Aorta (tissue), 5 donors: ENCODE measurements at regions not wholly inside any gene's neighbourhood (a gene's known extent, or its start where the extent isn't known, plus 50 kb on each side); places are given as distances from the start of the nearest gene placed in this dataset.
"Not testable (repeated sequence)": the region's sequence is repeated elsewhere in the genome, so short reads cannot be mapped to it uniquely, and the experiment has no call there.

Experiments
- ATAC-seq: fragments of 200-7000 bp; cut with Tn5 transposase; one replicate; pipeline ENCODE4 v1.9.1; 2022; ENCODE audit warnings: moderate library complexity; ENCODE audit not compliant: low FRiP score
- DNase-seq, 2 donors: peaks; one replicate each; pipeline ENCODE4 v3.0.0-alpha.2; 2020
- H3K27ac ChIP-seq, 2 donors: one replicate each; pipeline ENCODE4 v1.5.1; 2013; ENCODE audit warnings: low read length in 2 of 2, mild to moderate bottlenecking in 2 of 2, moderate library complexity in 2 of 2, control low read depth in 1 of 2, inconsistent platforms in 1 of 2, low read depth in 1 of 2
- H3K27me3 ChIP-seq, 2 donors: one replicate each; pipeline ENCODE4 v1.6.1; 2013; ENCODE audit warnings: control low read depth in 1 of 2, low read length in 1 of 2, mild to moderate bottlenecking in 1 of 2, moderate library complexity in 1 of 2; ENCODE audit not compliant: insufficient read depth in 2 of 2, control insufficient read depth in 1 of 2
- H3K36me3 ChIP-seq, 2 donors: one replicate each; pipeline ENCODE4 v1.6.1; 2013; ENCODE audit warnings: control low read depth in 1 of 2, low read length in 1 of 2, mild to moderate bottlenecking in 1 of 2; ENCODE audit not compliant: insufficient read depth in 2 of 2, control insufficient read depth in 1 of 2
- H3K4me1 ChIP-seq, 2 donors: one replicate each; pipeline ENCODE4 v1.6.1; 2013; ENCODE audit warnings: low read length in 2 of 2, control low read depth in 1 of 2, mild to moderate bottlenecking in 1 of 2, moderate library complexity in 1 of 2; ENCODE audit not compliant: insufficient read depth in 2 of 2, control insufficient read depth in 1 of 2
- H3K4me3 ChIP-seq, 2 donors: one replicate each; pipeline ENCODE4 v1.5.1; 2013; ENCODE audit warnings: low read length in 2 of 2, control low read depth in 1 of 2, mild to moderate bottlenecking in 1 of 2
- H3K9me3 ChIP-seq: one replicate; pipeline ENCODE4 v1.6.1; 2013; ENCODE audit warnings: mild to moderate bottlenecking, low read length; ENCODE audit not compliant: control insufficient read depth
- WGBS, 2 donors: extraction: QIAGEN DNeasy Blood & Tissue Kit; methylation state at CpG; one replicate each; pipeline ENCODE4 v1.1.7; 2013; 5-methylcytosine and 5-hydroxymethylcytosine counted together
- intact Hi-C, 2 donors: fragments of 100-400 bp; cut with DNase I; formaldehyde crosslinking; loops; one replicate each; pipeline versions ENCODE4 v1.14.2 to v1.15.0; 2022
- donor health status: healthy with polysubstance abuse.
- donor health status: Bipolar disorder and iron deficiency.
- donor health status: DM: no; HTN: no; CAD: no.
- donor health status: DM: no; HTN: no; CAD: no.
- donor health status: DM: yes; HTN: yes; CAD: no.

- H3K4me1 ChIP-seq, intact Hi-C loops, DNase-seq, H3K9me3 ChIP-seq, H3K4me3 ChIP-seq, H3K27me3 ChIP-seq, ATAC-seq, H3K36me3 ChIP-seq, H3K27ac ChIP-seq: not testable (repeated sequence)
- 75 to 79% methylated on average over 7 of the region's 7 CpGs for WGBS, 2 donors
Measured at GRCh38 chr19:28545397-28545796, 667.6 kb downstream of the UQCRFS1 start.

- WGBS, 2 donors: 93 to 95% methylated on average over 2 of the region's 2 CpGs
- Histone ChIP-seq H3K4me3 (no peak overlapping the region), H3K36me3 (no peaks in the 10 kb centered on the region), H3K4me1 (no peaks in the 10 kb centered on the region), H3K9me3 (no peaks in the 10 kb centered on the region), H3K27ac (no peak overlapping the region), H3K27me3 (peaks cover 0 to 2% of the 10 kb centered on the region in 2 donors)
- intact Hi-C loops: no loop called here
- DNase-seq (no peak), ATAC-seq (no peak)
Measured at GRCh38 chr19:28544451-28545261, 668.3 kb downstream of the UQCRFS1 start.

- H3K36me3 ChIP-seq: no peaks in the 10 kb centered on the region
- WGBS, 2 donors: 68 to 76% methylated on average over 5 of the region's 5 CpGs
- intact Hi-C loops: no loop called here
- no peak for DNase-seq
- no peaks in the 10 kb centered on the region for H3K9me3 ChIP-seq
- no peak overlapping the region for H3K4me3 ChIP-seq
- H3K27ac ChIP-seq: no peak overlapping the region
- no peak for ATAC-seq
- H3K4me1 ChIP-seq: no peaks in the 10 kb centered on the region
- H3K27me3 ChIP-seq: peaks cover 0 to 2% of the 10 kb centered on the region in 2 donors
Measured at GRCh38 chr19:28543244-28543776, 669.6 kb downstream of the UQCRFS1 start.

GRCh38 chr19:28542394-28543243, 670.3 kb downstream of the UQCRFS1 start:
- no peaks in the 10 kb centered on the region for H3K4me1 ChIP-seq
- ATAC-seq (no peak), DNase-seq (no peak)
- H3K4me3 ChIP-seq: no peak overlapping the region
- H3K27ac ChIP-seq: no peak overlapping the region
- peaks cover 0 to 2% of the 10 kb centered on the region in 2 donors for H3K27me3 ChIP-seq
- no peaks in the 10 kb centered on the region for H3K9me3 ChIP-seq
- intact Hi-C loops: no loop called here
- no peaks in the 10 kb centered on the region for H3K36me3 ChIP-seq
- 68 to 69% methylated on average over 12 of the region's 12 CpGs for WGBS, 2 donors

GRCh38 chr19:28541602-28542393, 671.2 kb downstream of the UQCRFS1 start:
- DNase-seq (no peak), ATAC-seq (no peak)
- Histone ChIP-seq H3K4me1 (no peaks in the 10 kb centered on the region), H3K27ac (no peak overlapping the region), H3K4me3 (no peak overlapping the region), H3K27me3 (peaks cover 0 to 2% of the 10 kb centered on the region in 2 donors), H3K36me3 (no peaks in the 10 kb centered on the region), H3K9me3 (no peaks in the 10 kb centered on the region)
- WGBS, 2 donors: 70 to 75% methylated on average over 6 of the region's 6 CpGs
- intact Hi-C loops: no loop called here

GRCh38 chr19:28541029-28541428, 671.9 kb downstream of the UQCRFS1 start:
- ATAC-seq: no peak
- intact Hi-C loops: no loop called here
- Histone ChIP-seq H3K27me3 (peaks cover 0 to 2% of the 10 kb centered on the region in 2 donors), H3K4me1 (no peaks in the 10 kb centered on the region), H3K4me3 (no peak overlapping the region), H3K9me3 (no peaks in the 10 kb centered on the region), H3K27ac (no peak overlapping the region), H3K36me3 (no peaks in the 10 kb centered on the region)
- WGBS, 2 donors: 72 to 75% methylated on average over 3 of the region's 3 CpGs
- DNase-seq: no peak

GRCh38 chr19:28540385-28540784, 672.6 kb downstream of the UQCRFS1 start:
- DNase-seq, H3K27me3 ChIP-seq, H3K9me3 ChIP-seq, H3K27ac ChIP-seq, H3K36me3 ChIP-seq, H3K4me1 ChIP-seq, intact Hi-C loops, H3K4me3 ChIP-seq, ATAC-seq: not testable (repeated sequence)
- WGBS, 2 donors: 85 to 86% methylated on average over 6 of the region's 6 CpGs

- no peaks in the 10 kb centered on the region for H3K9me3 ChIP-seq
- no peak overlapping the region for H3K4me3 ChIP-seq
- H3K36me3 ChIP-seq: no peaks in the 10 kb centered on the region
- ATAC-seq (no peak), DNase-seq (no peak)
- no peak overlapping the region for H3K27ac ChIP-seq
- H3K4me1 ChIP-seq: no peaks in the 10 kb centered on the region
- peaks cover 0 to 2% of the 10 kb centered on the region in 2 donors for H3K27me3 ChIP-seq
- intact Hi-C loops: no loop called here
Measured at GRCh38 chr19:28539759-28540158, 673.2 kb downstream of the UQCRFS1 start.
